ENCODE measurements at regions not wholly inside any gene's neighbourhood (a gene's known extent, or its start where the extent isn't known, plus 50 kb on each side); places are given as distances from the start of the nearest gene placed in this dataset.

GRCh38 chr10:44087403-44087802 lies 297.5 kb downstream of the CXCL12 start:
- no peak for DNase-seq

GRCh38 chr10:44083719-44084400 lies 301.0 kb downstream of the CXCL12 start:
- no peak for DNase-seq

GRCh38 chr10:44071479-44071878 lies 313.4 kb downstream of the CXCL12 start:
- DNase-seq = no peak

GRCh38 chr10:44070282-44070681 lies 314.6 kb downstream of the CXCL12 start:
- no peak for DNase-seq

GRCh38 chr10:44069573-44069972 lies 315.3 kb downstream of the CXCL12 start:
- DNase-seq = no peak

GRCh38 chr10:44068716-44069482 lies 316.0 kb downstream of the CXCL12 start:
- no peak for DNase-seq

GRCh38 chr10:44067432-44067831 lies 317.5 kb downstream of the CXCL12 start:
- DNase-seq = no peak

- no peak for DNase-seq
Measured at GRCh38 chr10:44066527-44067255, 318.2 kb downstream of the CXCL12 start.

- DNase-seq = no peak
Measured at GRCh38 chr10:44065788-44066526, 318.9 kb downstream of the CXCL12 start.

GRCh38 chr10:44064987-44065787 lies 319.7 kb downstream of the CXCL12 start:
- DNase-seq = no peak

- DNase-seq = no peak
Measured at GRCh38 chr10:44064317-44064716, 320.6 kb downstream of the CXCL12 start.

GRCh38 chr10:44063686-44064085 lies 321.2 kb downstream of the CXCL12 start:
- no peak for DNase-seq

GRCh38 chr10:44060719-44061118 lies 324.2 kb downstream of the CXCL12 start:
- DNase-seq = no peak

GRCh38 chr10:44060221-44060620 lies 324.7 kb downstream of the CXCL12 start:
- DNase-seq = no peak

- DNase-seq = no peak
Measured at GRCh38 chr10:44058259-44058658, 326.6 kb downstream of the CXCL12 start.

GRCh38 chr10:44056967-44057805 lies 327.7 kb downstream of the CXCL12 start:
- no peak for DNase-seq

- no peak for DNase-seq
Measured at GRCh38 chr10:44056206-44056605, 328.7 kb downstream of the CXCL12 start.

GRCh38 chr10:44054046-44054445 lies 330.9 kb downstream of the CXCL12 start:
- no peak for DNase-seq

GRCh38 chr10:44053391-44053790 lies 331.5 kb downstream of the CXCL12 start:
- DNase-seq = no peak

GRCh38 chr10:44051584-44052385 lies 333.1 kb downstream of the CXCL12 start:
- no peak for DNase-seq
